ENCODE measurements at regions not wholly inside any gene's neighbourhood (a gene's known extent, or its start where the extent isn't known, plus 50 kb on each side); places are given as distances from the start of the nearest gene placed in this dataset.
"Not testable (repeated sequence)": the region's sequence is repeated elsewhere in the genome, so short reads cannot be mapped to it uniquely, and the experiment has no call there.

- DNase-seq: no peak
Observed at GRCh38 chr4:130922955-130923354, 1827.0 kb downstream of the C4orf33 start.

DNA sequence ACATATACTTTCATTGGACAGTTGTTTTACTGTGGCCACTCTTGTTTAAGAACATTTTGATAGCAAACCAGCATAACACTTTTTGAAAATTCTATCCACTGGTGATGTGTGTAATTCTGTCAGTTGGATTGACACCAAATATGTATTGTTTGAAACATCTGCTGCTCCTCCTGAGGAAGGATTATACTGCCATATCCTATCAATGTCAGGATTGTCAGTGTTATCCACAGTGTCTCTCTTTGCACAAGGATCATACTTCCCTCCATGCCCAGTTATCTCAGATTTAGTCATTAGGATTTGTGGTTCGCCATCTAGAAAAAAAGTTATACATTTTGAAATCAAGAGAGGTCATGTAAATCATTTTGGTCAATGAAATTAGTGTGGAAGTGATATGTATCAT, 1859.6 kb downstream of the C4orf33 start:
- DNase-seq: no peak

DNA sequence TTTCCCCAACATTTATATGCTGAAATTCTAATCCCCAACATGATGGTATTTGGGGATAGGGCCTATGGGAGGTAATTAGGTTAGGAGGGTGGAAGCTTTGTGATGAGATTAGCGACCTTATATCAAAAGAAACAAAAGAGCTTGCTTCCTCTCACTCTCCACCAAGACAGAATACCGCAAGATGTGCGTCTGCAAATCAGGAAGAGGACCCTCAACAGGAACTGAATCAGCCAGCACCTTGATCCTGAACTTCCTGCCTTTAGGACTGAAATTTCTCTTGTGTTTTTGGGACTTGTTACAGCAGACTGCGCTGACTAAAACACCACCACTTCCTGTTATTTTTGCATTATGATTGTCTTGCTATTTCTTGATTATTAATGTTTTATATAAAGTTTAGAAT, 1889.4 kb downstream of the C4orf33 start:
- no peak for DNase-seq

- DNase-seq: no peak
Observed at GRCh38 chr4:130995988-130996387, 1900.0 kb downstream of the C4orf33 start.

- DNase-seq: no peak
Observed at GRCh38 chr4:131001371-131001770, 1905.4 kb downstream of the C4orf33 start.

- DNase-seq: no peak
Observed at GRCh38 chr4:131002132-131002531, 1906.2 kb downstream of the C4orf33 start.

DNA sequence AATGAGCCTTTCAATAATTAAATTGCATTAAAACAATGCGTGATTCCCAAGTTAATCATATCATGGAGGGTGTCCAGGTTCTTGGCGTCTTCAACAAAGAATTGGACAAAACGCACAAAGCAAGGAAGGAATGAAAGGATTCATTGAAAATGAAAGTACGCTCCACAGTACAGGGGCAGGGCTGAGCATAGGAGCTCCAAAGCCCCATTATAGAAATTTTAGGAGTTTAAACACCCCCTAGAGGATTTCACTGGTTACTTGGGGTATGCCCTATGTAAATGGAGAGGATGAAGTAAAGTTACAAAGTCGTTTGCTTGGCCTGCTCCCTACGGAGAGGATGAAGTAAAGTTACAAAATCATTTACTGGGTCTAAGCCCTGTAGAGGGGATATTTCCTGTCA, 1910.4 kb downstream of the C4orf33 start:
- no peak for DNase-seq

GRCh38 chr4:131011961-131012360, 1916.0 kb downstream of the C4orf33 start:
- DNase-seq: not testable (repeated sequence)

DNA sequence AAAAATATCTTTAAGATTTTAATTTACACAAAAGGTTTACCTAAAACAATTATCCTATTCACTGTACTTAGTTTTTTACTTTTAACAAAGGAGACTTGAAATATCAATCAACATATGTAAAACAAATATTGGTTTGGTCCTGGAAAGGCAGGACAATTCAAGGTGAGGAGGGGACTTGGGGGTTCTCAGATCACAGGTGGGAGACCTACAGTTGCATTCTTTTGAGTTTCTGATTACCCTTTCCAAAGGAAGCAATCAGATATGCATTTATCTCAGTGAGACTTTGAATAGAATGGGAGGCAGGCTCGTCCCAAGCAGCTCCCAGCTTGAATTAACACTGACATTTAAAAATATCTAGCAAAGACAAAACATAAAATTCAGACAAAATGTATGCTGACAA, 1917.3 kb downstream of the C4orf33 start:
- DNase-seq: no peak

GRCh38 chr4:131026771-131027170, 1930.8 kb downstream of the C4orf33 start:
- DNase-seq: no peak

DNA sequence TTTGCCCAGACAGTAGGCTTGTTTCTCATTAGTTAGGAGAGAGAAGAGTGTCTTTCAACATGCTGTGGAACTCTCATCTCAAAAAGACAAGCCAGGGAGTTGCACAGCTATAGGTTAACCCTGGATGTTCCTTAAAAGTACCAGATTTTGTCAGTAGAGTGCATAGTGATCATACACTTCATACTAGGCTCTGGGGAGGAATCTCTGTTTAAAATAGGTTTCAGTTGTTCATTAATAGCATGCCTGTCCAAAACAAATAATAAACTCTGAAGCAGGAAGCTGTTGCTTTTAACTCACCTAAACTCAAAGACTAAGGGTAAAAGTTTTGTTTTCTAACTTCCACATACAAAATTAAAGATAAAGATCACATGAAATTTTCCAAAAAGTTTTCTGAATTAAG, 1948.4 kb downstream of the C4orf33 start:
- DNase-seq: no peak

- no peak for DNase-seq
Observed at GRCh38 chr4:131046821-131047220, 1950.9 kb downstream of the C4orf33 start.

GRCh38 chr4:131052646-131053045, 1956.7 kb downstream of the C4orf33 start:
- no peak for DNase-seq

- DNase-seq: no peak
Observed at GRCh38 chr4:131054489-131055019, 1958.6 kb downstream of the C4orf33 start.

DNA sequence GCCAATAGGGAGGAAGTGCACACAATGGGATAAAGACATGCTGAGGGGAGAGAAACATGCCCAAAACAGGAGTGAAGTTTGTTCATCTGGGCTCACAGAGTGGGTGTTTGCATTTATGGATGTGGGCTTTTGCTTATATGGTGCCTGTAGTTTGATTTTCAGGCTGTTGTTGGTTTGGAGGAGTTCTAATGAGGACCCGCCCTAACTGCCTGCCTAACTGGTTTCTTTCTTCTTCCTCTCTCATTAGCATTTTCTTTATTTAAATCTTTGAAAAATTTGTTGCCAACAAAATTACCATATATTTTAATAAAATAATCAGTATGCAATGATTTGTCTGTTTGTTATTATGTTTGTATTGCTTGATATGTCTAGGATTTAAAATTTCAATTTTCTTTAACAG, 1965.8 kb downstream of the C4orf33 start:
- no peak for DNase-seq

DNA sequence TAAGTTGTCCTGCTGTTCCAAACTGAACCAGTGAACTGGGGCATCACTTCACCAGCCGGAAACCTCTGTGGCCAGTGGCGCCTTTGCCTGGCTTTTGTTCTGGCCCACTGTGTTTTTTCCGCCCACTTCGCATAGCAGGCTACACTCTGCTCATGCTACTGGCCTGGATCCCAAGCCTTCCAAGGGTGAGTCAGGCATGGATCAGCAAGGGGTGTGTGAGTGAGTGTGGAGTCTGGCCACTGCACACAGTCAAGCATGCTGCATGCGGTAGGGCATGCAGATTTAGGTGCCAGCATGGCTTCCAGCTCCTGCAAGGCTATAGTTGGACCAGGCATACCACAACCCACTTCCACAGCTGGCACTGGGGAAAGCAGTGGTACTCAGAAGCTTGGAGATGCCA, 1967.9 kb downstream of the C4orf33 start:
- DNase-seq: no peak

GRCh38 chr4:131081069-131081468, 1985.1 kb downstream of the C4orf33 start:
- no peak for DNase-seq

DNA sequence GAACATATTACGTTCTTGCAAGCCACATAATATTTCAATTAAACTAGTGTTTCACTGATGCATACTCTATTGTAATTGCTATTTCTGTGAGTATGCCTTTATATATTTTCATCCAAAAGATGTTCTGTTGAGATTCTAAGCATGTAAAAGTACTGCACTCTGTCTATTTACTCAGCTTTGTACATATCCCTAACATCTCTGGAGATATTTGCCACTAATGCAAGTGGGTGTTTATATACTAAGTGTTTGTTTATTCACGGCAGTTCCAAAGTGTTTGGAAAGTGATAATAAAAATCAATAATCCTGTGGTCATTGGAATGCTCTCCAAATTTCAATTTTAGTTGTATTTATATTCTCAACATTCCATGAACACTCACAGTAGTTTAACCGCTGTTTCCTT, 1989.0 kb downstream of the C4orf33 start:
- no peak for DNase-seq

DNA sequence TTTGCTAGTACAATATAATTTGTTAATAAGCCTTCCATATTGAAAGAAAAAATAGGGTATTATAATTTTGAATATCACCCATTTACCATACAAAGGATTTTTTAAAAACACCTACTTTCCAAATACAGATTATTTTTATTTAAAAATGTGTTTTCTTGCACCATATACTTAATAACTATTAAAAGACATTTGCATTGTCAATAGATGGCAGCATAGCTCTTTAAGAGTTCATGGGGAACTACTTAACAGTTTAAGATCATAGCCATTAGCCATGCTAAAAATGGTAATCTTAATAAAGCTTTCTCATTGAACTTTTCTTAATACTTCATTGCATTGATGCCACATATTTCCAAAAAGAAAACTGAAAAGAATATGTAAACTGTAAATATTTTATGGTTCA, 1995.9 kb downstream of the C4orf33 start:
- DNase-seq: peak; percentile 24

DNA sequence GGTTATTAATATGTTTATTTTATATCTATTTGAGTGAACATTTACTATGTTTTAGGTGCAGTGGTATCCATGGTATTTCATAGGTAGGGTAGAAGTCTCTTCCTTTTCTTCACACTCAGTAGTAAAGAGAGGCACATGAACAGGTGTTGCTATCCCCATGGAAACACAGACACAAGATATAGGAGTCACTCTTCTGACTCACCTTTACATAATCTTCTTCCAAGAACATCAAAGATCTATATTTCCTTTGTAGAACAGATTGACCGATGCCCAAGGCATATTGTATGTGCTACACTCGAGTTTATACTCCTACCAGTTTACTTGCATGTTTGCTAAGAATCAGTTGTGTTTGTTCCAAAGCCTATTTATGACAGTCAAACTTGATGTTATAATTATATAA, 1997.4 kb downstream of the C4orf33 start:
- DNase-seq: no peak

- DNase-seq: no peak
Observed at GRCh38 chr4:131098976-131099375, 2003.0 kb downstream of the C4orf33 start.

- DNase-seq: no peak
Observed at GRCh38 chr4:131113273-131113672, 2017.3 kb downstream of the C4orf33 start.

GRCh38 chr4:131113704-131114103, 2017.8 kb downstream of the C4orf33 start:
- DNase-seq: no peak

DNA sequence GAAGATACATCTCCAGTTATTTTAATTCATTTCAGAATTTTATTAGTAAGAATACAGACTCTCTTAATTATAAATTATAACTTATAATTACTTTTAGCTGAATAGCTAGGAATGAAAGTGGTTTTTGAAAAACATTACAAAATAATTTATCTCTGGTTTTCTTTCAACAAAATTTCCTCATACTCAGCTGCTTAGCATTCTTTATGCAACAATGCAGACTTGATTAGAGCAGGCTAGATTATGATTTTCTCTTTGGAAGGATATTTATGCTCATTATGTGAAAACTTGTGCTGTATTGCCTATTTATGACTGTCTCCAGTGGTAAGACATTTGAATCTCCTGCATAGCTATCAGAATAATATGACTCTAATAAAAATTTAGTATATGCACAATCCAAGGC, 2023.7 kb downstream of the C4orf33 start:
- no peak for DNase-seq

DNA sequence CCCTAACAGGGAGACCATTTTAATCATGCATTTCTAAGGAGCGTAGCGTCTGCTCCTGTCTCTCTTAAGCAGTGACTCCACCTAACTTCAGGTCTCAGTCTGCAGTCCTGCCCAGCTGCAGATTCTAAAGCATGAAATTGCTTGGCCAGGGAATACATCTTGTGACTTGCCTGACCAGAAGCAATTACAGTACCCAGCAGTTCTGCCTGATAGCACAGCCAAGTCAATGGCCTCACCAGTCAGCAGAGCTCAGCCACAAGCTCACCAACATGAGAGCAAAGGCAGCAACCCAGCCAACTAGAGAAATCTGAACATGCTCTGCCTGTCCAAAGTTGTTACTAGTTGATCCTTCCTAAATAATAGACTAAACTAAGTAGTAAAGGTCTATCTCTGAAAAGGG, 2011.9 kb upstream of the PCDH10 start:
- DNase-seq: no peak

DNA sequence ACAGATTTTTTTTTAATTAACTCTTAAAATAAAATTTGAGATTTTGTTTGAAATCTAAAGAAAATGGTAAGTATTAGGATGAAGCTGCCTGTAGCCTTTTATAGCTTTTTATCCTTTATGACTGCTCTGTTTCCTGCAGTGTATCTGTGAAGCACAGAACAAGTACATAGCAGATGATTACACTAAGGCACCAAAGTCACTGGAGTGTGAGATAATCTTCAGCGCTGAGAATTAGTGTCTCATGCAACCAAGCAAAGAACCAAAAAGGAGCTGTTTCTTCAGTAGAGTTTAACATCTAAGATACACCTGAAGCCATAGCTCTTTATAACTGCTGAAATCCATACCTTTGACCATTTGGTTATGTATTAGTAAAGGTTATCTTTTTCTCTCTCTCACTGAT, 1989.8 kb upstream of the PCDH10 start:
- DNase-seq: no peak

All from RPMI8226 (cell line).